AG08396 (cell line): ENCODE measurements at regions not wholly inside any gene's neighbourhood (a gene's known extent, or its start where the extent isn't known, plus 50 kb on each side); places are given as distances from the start of the nearest gene placed in this dataset.
A peak's percentile ranks its signal among the peaks of the same experiment; 100 is the strongest.
"Not testable (repeated sequence)": the region's sequence is repeated elsewhere in the genome, so short reads cannot be mapped to it uniquely, and the experiment has no call there.

Experiments
- DNase-seq: peaks from one replicate; pipeline ENCODE4 v3.0.0; 2012; ENCODE audit warnings: low spot score, mixed read lengths

- no peak for DNase-seq
Observed at GRCh38 chr2:20949256-20949655, 94.6 kb downstream of the APOB start.

GRCh38 chr2:20946468-20946867 lies 97.4 kb downstream of the APOB start:
- DNase-seq, result no peak

GRCh38 chr2:20943721-20944120 lies 100.2 kb downstream of the APOB start:
- not testable (repeated sequence) for DNase-seq

GRCh38 chr2:20942646-20943125 lies 101.2 kb downstream of the APOB start:
- DNase-seq, result no peak

- DNase-seq, result no peak
Observed at GRCh38 chr2:20940856-20941255, 103.0 kb downstream of the APOB start.

- DNase-seq, result no peak
Observed at GRCh38 chr2:20939931-20940795, 103.7 kb downstream of the APOB start.

GRCh38 chr2:20937353-20937752 lies 106.5 kb downstream of the APOB start:
- no peak for DNase-seq

- no peak for DNase-seq
Observed at GRCh38 chr2:20935168-20935775, 108.6 kb downstream of the APOB start.

GRCh38 chr2:20934236-20934635 lies 109.6 kb downstream of the APOB start:
- DNase-seq, result no peak

GRCh38 chr2:20933714-20934113 lies 110.2 kb downstream of the APOB start:
- DNase-seq, result no peak

GRCh38 chr2:20931346-20931745 lies 108.4 kb upstream of the LDAH start:
- no peak for DNase-seq

GRCh38 chr2:20930928-20931327 lies 108.0 kb upstream of the LDAH start:
- peak; percentile 58 for DNase-seq

GRCh38 chr2:20929721-20930120 lies 106.8 kb upstream of the LDAH start:
- no peak for DNase-seq

- no peak for DNase-seq
Observed at GRCh38 chr2:20928617-20929016, 105.7 kb upstream of the LDAH start.

- peak; percentile 25 for DNase-seq
Observed at GRCh38 chr2:20925265-20925889, 102.5 kb upstream of the LDAH start.

GRCh38 chr2:20919297-20919800 lies 96.4 kb upstream of the LDAH start:
- DNase-seq, result no peak

GRCh38 chr2:20917719-20918572 lies 95.0 kb upstream of the LDAH start:
- no peak for DNase-seq

GRCh38 chr2:20917287-20917660 lies 94.4 kb upstream of the LDAH start:
- DNase-seq, result no peak

GRCh38 chr2:20916604-20917286 lies 93.8 kb upstream of the LDAH start:
- DNase-seq, result peak; percentile 25

- no peak for DNase-seq
Observed at GRCh38 chr2:20915271-20915670, 92.4 kb upstream of the LDAH start.

- DNase-seq, result no peak
Observed at GRCh38 chr2:20914771-20915170, 91.9 kb upstream of the LDAH start.
